ENCODE measurements at regions not wholly inside any gene's neighbourhood (a gene's known extent, or its start where the extent isn't known, plus 50 kb on each side); places are given as distances from the start of the nearest gene placed in this dataset.

DNA sequence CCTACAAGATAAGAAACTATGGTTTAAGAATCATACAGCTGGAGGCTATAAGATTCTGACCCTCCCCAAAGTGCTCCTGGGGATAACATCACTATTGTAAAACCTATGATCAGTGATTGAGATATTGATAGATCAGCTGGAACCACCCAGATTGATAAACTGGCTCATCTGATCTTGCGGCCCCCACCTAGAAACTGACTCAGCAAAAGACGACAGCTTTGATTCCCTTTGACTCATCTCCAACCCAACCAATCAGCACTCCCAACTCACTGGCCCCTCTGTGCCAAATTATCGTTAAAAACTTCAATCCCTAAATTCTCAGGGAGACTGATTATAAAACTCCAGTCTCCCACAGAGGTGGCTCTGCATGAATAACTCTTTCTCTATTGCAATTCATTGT is 106.4 kb downstream of the SCP2D1 start:
- Mint-ChIP-seq H3K27ac (no peak overlapping the region), H3K4me1 (no peaks in the 10 kb centered on the region), H3K4me3 (no peak overlapping the region), H3K9me3 (no peaks in the 10 kb centered on the region), H3K36me3 (ENCODE audit: low read depth) (no peaks in the 10 kb centered on the region), H3K27me3 (no peaks in the 10 kb centered on the region)
- CTCF ChIA-PET: no interaction called here
- DNase-seq: no peak
- POLR2A ChIA-PET: no interaction called here

DNA sequence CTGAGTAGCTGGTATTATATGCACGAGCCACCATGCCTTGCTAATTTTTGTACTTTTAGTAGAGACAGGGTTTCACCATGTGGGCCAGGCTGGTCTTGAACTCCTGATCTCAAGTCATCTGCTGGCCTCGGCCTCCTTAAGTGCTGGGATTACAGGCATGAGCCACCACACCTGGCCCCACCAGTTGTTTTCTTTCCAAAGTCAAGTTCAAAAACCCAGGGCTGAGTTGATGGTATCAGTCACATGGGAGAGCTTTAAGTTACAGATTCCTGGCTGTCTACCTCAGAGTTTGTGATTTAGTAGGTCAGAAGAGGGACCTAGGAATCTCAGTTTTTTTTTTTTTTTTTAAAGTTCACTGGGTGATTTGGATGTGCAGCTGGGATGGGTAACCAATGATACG is 107.7 kb downstream of the SCP2D1 start:
- Mint-ChIP-seq H3K4me3 (no peak overlapping the region), H3K36me3 (ENCODE audit: low read depth) (no peaks in the 10 kb centered on the region), H3K4me1 (no peaks in the 10 kb centered on the region), H3K9me3 (no peaks in the 10 kb centered on the region), H3K27ac (no peak overlapping the region), H3K27me3 (no peaks in the 10 kb centered on the region)
- ChIA-PET CTCF (interaction anchor here (0.6 kb wide), 2 partner anchors 122 to 652 kb away, joined by 3 to 4 read pairs; no protein-coding TSS in a partner anchor), POLR2A (no interaction called here)
- DNase-seq: no peak

DNA sequence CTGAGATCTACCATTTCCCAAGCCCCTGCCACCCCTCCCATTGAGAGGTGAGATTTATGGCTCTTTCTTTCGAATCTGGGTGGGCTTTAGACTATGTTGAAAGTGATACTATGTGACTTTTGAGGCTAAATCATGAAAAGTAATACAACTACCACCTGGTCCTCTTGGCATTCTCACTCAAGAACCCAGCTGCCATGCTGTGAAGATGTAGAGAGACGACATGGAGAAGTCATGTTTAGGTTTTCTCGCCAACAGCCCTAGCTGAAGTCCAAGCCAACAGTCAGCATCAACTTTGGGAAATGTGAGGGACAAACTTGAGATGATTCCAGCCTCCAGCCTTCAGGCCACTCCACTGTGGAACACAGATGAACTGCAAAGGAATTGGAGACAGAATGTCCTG is 108.7 kb downstream of the SCP2D1 start:
- Mint-ChIP-seq H3K27me3 (no peaks in the 10 kb centered on the region), H3K9me3 (no peaks in the 10 kb centered on the region), H3K4me1 (no peaks in the 10 kb centered on the region), H3K4me3 (no peak overlapping the region), H3K27ac (no peak overlapping the region), H3K36me3 (ENCODE audit: low read depth) (no peaks in the 10 kb centered on the region)
- DNase-seq: no peak
- CTCF ChIA-PET: no interaction called here
- POLR2A ChIA-PET: no interaction called here

DNA sequence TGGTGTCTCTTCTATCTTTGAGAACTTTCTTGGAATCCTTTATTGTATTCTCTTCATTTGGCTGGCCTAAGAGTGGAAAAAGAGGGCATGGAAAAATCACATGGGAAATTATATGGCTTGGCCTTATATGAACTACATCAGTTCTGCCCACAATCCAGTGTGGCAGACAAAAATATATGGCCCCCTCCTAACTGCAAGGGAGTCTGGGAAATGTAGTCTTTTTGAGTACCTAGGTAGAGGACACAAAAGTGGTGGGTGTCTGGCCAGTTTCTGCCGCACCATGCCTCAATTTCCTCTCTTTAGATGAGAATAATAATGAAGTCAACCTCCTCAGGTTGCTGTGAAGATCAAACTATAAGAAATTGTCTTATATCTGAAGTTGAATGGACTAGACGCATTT is 109.3 kb downstream of the SCP2D1 start:
- Mint-ChIP-seq H3K9me3 (no peaks in the 10 kb centered on the region), H3K36me3 (ENCODE audit: low read depth) (no peaks in the 10 kb centered on the region), H3K27ac (no peak overlapping the region), H3K4me1 (no peaks in the 10 kb centered on the region), H3K27me3 (no peaks in the 10 kb centered on the region), H3K4me3 (no peak overlapping the region)
- POLR2A ChIA-PET: no interaction called here
- DNase-seq: no peak
- CTCF ChIA-PET: no interaction called here

DNA sequence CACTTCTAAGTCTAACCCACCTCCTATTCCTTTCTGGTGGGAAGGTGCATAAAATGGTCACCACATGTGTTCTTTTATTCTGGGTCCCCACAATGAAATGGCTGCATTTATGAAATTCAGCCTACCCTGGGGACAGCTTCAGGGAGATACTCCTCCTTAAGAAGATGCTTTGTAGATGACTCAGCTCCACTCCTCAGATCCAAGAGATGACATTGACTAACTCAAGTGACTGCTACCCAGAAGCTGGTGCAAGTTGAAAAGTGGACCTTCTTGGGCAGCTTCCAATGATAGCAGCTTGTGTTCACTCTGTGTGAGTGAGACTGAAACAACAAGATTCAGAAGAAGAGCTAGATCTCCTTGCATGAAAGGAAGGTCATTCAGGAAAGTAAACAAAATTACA is 113.4 kb downstream of the SCP2D1 start:
- POLR2A ChIA-PET: no interaction called here
- no peaks in the 10 kb centered on the region for H3K4me1 Mint-ChIP-seq

DNA sequence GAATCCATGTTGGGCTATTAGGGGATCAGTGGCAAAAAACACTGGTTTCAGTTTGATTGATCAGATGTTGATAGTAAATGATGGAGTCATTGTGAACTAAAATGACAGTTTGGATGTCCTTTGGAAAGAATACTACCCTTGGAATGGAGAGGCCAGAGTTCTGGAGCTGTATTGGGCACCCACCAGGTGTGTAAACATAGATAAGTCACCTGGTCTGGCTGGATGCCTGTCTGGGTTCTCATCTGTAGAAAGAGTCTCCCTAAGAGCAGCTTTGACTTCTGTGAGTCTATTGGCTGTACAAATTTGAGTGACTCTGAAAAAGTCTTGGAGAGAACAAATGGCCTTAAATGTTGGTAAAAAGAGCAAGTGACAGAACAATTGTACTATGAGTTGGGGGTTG is 115.0 kb downstream of the SCP2D1 start:
- H3K27me3 Mint-ChIP-seq: no peaks in the 10 kb centered on the region
- no peaks in the 10 kb centered on the region for H3K9me3 Mint-ChIP-seq
- no peaks in the 10 kb centered on the region for H3K4me1 Mint-ChIP-seq
- no peaks in the 10 kb centered on the region for H3K36me3 Mint-ChIP-seq (ENCODE audit: low read depth)
- H3K27ac Mint-ChIP-seq: no peak overlapping the region
- ChIA-PET CTCF (no interaction called here), POLR2A (no interaction called here)
- no peak for DNase-seq
- H3K4me3 Mint-ChIP-seq: no peak overlapping the region

More for the DNA sequence above, 113.4 kb downstream of the SCP2D1 start:
- no peaks in the 10 kb centered on the region for H3K36me3 Mint-ChIP-seq (ENCODE audit: low read depth)
- no peak overlapping the region for H3K4me3 Mint-ChIP-seq
- CTCF ChIA-PET: no interaction called here
- no peaks in the 10 kb centered on the region for H3K27me3 Mint-ChIP-seq
- DNase-seq: no peak
- H3K27ac Mint-ChIP-seq: no peak overlapping the region
- no peaks in the 10 kb centered on the region for H3K9me3 Mint-ChIP-seq

DNA sequence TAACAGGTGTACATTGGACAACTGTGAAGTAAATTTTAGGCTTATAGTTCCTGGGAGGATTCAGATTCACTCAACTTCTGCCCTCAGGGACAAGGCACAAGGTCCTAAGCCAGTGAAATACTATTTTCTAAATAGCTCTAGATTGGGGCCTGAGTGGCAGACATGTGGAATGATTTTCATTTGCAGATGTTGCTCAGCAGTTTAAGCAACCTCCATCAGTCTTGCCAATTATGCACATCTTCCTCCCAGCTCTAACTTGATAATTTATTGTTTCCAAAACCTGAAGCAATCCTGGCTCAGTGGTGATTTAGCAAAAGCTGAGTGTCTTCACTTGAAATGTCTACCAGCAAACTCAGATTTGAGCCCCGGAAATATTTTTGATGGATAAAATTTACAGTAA is 116.2 kb downstream of the SCP2D1 start:
- ChIA-PET POLR2A (no interaction called here), CTCF (no interaction called here)
- no peaks in the 10 kb centered on the region for H3K9me3 Mint-ChIP-seq
- peaks cover 2% of the 10 kb centered on the region for H3K27me3 Mint-ChIP-seq
- no peaks in the 10 kb centered on the region for H3K4me1 Mint-ChIP-seq
- H3K36me3 Mint-ChIP-seq (ENCODE audit: low read depth): no peaks in the 10 kb centered on the region
- no peak overlapping the region for H3K27ac Mint-ChIP-seq
- H3K4me3 Mint-ChIP-seq: no peak overlapping the region
- no peak for DNase-seq

DNA sequence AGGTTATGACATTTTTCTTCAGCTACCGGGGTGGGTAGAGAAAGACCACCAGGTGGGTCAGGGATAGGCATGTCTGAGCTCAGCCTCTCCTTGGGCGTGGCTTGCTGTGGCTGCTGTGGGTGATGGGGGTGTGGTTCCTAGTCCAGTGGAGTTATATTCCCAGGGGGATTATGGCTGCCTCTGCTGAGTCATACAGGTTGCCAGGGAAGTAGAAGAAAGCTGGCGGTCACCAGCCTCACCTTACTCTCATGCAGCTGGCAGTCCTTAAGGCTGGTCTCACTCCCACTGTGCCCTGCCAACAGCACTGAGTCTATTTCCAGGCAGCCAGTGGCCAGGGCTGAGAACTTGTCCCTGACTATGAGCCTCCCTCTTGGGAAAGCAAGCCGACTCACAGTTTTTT is 130.0 kb downstream of the SCP2D1 start:
- no peaks in the 10 kb centered on the region for H3K36me3 Mint-ChIP-seq (ENCODE audit: low read depth)
- POLR2A ChIA-PET: no interaction called here
- no peak overlapping the region for H3K27ac Mint-ChIP-seq
- H3K9me3 Mint-ChIP-seq: no peaks in the 10 kb centered on the region
- no peaks in the 10 kb centered on the region for H3K27me3 Mint-ChIP-seq
- CTCF ChIA-PET: no interaction called here
- no peak overlapping the region for H3K4me3 Mint-ChIP-seq
- DNase-seq: no peak
- no peaks in the 10 kb centered on the region for H3K4me1 Mint-ChIP-seq

DNA sequence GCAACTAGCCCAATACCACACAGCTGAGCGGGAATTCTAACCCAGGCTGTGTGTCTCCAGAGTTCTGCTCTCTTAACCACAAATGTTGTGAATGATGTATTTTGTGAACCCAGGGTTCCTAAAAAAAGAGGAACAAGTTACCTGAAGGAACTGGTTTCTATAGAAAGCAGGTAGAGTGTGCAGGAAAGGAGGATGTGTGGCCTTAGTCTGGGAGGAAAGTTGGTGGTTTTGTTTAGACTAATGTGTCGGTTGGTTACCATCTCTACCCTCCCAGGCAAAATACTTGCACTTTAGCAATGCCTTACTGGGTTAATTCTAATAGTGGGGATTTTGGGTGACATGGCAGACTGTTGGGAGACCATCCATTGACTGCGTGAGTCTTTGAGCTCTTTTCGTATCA is 143.3 kb downstream of the SCP2D1 start:
- ChIA-PET POLR2A (no interaction called here), CTCF (interaction anchor here (1.5 kb wide), 1 partner anchor 53 kb away, joined by 3 read pairs; no protein-coding TSS in a partner anchor)
- Mint-ChIP-seq H3K27ac (no peak overlapping the region), H3K27me3 (no peaks in the 10 kb centered on the region), H3K36me3 (ENCODE audit: low read depth) (no peaks in the 10 kb centered on the region), H3K9me3 (peaks cover 4% of the 10 kb centered on the region), H3K4me3 (no peak overlapping the region), H3K4me1 (no peaks in the 10 kb centered on the region)
- no peak for DNase-seq

DNA sequence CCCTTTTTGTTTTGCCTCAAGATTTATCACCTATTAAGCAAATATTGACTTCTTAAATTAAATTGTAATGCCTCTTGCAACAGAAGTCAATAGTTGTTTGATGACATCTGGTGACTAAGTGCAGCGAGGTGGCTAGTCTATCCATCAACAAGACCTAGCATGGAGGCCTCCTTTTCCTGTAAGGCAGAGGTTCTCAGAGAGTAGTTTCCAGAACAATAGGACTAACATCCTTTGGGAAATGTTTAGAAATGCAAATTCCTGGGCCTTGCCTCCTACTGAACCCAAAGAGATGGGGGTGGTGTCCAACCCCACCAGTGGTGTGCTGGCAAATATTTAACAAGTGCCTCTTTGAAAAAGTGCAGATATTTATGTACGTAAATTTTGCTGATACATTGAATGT is 143.7 kb downstream of the SCP2D1 start:
- Mint-ChIP-seq H3K27me3 (no peaks in the 10 kb centered on the region), H3K9me3 (peaks cover 4% of the 10 kb centered on the region), H3K36me3 (ENCODE audit: low read depth) (no peaks in the 10 kb centered on the region), H3K4me1 (no peaks in the 10 kb centered on the region), H3K4me3 (no peak overlapping the region), H3K27ac (no peak overlapping the region)
- ChIA-PET CTCF (interaction anchor here (1.5 kb wide), 1 partner anchor 53 kb away, joined by 3 read pairs; no protein-coding TSS in a partner anchor), POLR2A (no interaction called here)
- no peak for DNase-seq

DNA sequence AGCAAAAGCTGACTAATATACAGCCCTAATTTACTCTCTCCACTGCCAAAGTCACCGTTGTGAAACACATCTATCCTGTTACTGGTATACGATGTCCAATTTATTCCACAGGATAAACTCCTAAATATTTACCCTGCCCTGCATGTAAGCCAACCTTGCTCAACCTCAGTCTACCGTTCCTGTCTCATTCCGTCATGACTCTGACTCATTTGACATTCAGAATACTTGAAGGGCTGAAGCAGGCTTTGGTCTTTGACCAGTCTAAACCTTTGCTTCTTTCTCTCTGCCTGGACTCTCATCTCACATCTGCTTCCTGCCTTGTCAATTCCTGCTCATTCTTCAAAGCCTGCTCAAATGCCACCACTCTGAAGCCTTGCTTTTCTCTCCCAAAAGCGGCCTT is 157.5 kb downstream of the SCP2D1 start:
- H3K4me3 Mint-ChIP-seq: no peak overlapping the region
- H3K27me3 Mint-ChIP-seq: peaks cover 9% of the 10 kb centered on the region
- POLR2A ChIA-PET: no interaction called here
- H3K4me1 Mint-ChIP-seq: no peaks in the 10 kb centered on the region
- no peak for DNase-seq
- H3K27ac Mint-ChIP-seq: no peak overlapping the region
- no peaks in the 10 kb centered on the region for H3K36me3 Mint-ChIP-seq (ENCODE audit: low read depth)
- no peaks in the 10 kb centered on the region for H3K9me3 Mint-ChIP-seq
- CTCF ChIA-PET: no interaction called here

DNA sequence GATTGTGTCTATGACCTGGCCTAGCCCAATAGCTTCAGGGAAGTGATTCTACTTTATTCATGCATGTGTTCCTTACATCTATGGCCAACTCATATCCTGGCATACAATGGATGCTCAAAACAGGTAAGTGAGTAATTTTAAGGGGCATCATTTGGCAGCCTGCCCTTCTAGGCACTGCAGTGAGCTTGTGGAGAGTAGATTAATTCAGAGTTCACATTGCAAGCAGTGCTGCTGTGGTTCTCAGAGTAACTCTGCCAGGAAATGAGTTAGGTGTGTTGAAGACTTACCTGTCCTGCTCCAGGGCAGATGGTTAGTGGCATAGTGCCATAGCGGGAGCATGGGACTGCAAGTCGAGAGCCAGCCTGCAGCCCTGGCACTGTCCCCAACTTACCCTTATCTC is 158.0 kb downstream of the SCP2D1 start:
- no peaks in the 10 kb centered on the region for H3K4me1 Mint-ChIP-seq
- DNase-seq: no peak
- no peaks in the 10 kb centered on the region for H3K36me3 Mint-ChIP-seq (ENCODE audit: low read depth)
- ChIA-PET CTCF (no interaction called here), POLR2A (no interaction called here)
- H3K4me3 Mint-ChIP-seq: no peak overlapping the region
- no peaks in the 10 kb centered on the region for H3K9me3 Mint-ChIP-seq
- H3K27me3 Mint-ChIP-seq: peaks cover 9% of the 10 kb centered on the region
- H3K27ac Mint-ChIP-seq: no peak overlapping the region

DNA sequence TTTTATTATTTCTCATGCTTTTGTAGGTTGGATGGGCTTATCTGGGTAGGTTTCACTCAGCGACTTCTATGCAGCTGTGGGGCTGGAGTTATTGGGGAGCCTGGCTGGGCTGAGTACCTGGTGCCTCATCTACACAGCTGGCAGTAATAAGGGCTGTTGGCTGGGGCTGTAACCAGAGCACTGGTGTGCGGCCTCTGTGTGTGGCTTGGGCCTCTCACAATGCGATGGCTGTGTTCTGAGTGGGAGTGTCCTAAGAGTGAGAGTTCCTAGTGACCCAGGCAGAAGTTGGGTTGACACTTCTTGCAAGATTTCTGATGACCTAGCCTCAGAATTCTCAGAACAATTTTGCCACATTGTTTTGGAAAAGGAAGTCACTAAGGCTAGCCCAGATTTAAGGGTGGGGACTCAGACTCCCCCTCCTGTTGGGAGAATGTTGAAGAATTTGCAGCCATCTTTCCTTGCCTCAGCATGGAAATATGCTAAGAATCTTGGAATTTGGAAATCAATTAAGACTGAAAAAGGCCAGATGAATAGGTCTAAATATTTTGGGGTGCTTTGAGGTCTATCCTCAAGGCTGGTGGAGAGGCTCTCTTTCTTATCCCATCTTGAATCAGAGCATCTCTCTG is 158.8 kb downstream of the SCP2D1 start:
- Mint-ChIP-seq H3K4me3 (no peak overlapping the region), H3K4me1 (no peaks in the 10 kb centered on the region), H3K36me3 (ENCODE audit: low read depth) (no peaks in the 10 kb centered on the region), H3K27me3 (peaks cover 9% of the 10 kb centered on the region), H3K9me3 (no peaks in the 10 kb centered on the region), H3K27ac (no peak overlapping the region)
- ChIA-PET POLR2A (no interaction called here), CTCF (no interaction called here)
- no peak for DNase-seq

DNA sequence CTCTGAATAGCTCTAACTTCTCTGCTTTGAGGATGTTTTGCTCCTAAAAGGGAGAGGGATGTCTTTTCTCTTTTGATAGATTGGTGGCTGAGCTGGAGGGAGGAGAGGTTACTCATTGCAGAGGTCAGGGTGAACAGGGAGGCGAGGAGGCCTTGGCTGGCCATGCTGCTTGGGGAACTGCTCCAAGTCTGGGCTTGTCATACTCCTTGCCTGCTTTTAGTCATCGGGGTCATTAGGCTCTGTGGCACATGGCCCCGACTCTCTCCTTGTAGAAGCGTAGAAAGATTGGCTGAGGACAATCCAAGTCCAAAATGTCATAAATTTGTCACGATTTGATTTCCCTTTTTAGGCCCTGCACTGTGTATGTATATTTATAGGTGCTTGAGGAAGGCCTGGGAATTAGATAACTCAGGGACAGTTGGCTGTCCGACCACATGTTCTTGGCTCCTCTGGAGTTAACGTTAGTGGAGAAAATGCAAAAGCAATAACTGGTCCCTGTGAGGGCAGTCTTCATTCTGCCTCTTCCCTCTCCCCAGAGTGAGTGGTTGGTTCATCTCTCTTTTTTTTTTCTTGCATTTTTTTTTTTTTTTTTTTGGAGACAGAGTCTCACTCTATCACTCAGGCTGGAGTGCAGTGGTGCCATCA is 160.1 kb downstream of the SCP2D1 start:
- POLR2A ChIA-PET: no interaction called here
- Mint-ChIP-seq H3K27me3 (peaks cover 2% of the 10 kb centered on the region), H3K36me3 (ENCODE audit: low read depth) (no peaks in the 10 kb centered on the region), H3K4me1 (no peaks in the 10 kb centered on the region), H3K9me3 (no peaks in the 10 kb centered on the region), H3K4me3 (no peak overlapping the region), H3K27ac (no peak overlapping the region)
- CTCF ChIA-PET: interaction anchor here (1.1 kb wide), 1 partner anchor 47 kb away, joined by 3 read pairs; no protein-coding TSS in a partner anchor
- DNase-seq: no peak

Data from activated CD4-positive, alpha-beta T cell treated with anti-CD3 and anti-CD28 coated beads, Interleukin-2, amount 10 ng/mL, durations not matched to agents 7 days and 5 days (primary cell).